ENCODE measurements at regions not wholly inside any gene's neighbourhood (a gene's known extent, or its start where the extent isn't known, plus 50 kb on each side); places are given as distances from the start of the nearest gene placed in this dataset.

DNA sequence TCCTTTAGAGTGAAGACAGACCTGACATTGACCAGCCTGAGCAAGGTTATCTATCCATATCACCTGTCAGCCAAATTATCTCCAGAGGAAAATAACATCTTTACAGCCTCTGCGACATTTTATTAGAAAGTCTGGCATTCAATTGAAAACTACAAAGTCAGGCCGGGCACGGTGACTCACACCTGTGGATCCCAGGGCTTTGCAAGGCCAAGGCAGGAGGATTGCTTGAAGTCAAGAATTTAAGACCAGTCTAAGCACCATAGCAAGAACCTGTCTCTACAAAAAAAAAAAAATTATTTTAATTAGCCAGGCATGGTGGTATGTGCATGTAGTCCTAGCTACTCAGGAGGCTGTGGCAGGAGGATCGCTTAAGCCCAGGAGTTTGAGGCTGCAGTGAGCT, 141.6 kb downstream of the RCN1 start:
- FAIRE-seq = no peak
- H3K9me3 ChIP-seq (ENCODE audit: control insufficient read depth in 2 of 2, insufficient read depth in 1 of 2, low read depth in 1 of 2, low read length in 1 of 2) = no peaks in the 10 kb centered on the region
- WGBS, 3 donors = 85 to 92% (median 86%) methylated on average over 4 of the region's 4 CpGs
- no peak for DNase-seq
- no peaks in the 10 kb centered on the region for H3K4me1 ChIP-seq (ENCODE audit: control insufficient read depth in 3 of 3, insufficient read depth in 2 of 3, low read depth in 1 of 3, low read length in 2 of 3)
- no peaks in the 10 kb centered on the region for H3K36me3 ChIP-seq (ENCODE audit: control insufficient read depth in 3 of 3, insufficient read depth in 2 of 3, low read depth in 1 of 3, low read length in 3 of 3)
- no peak overlapping the region for H3K4me3 ChIP-seq (ENCODE audit: low read depth in 1 of 3, low read length in 3 of 3)
- no peaks in the 10 kb centered on the region for H3K27me3 ChIP-seq (ENCODE audit: control insufficient read depth in 3 of 3, insufficient read depth in 3 of 3, low read length in 3 of 3)
- no peak overlapping the region for H3K27ac ChIP-seq (ENCODE audit: low read depth in 1 of 3, low read length in 2 of 3)

- Histone ChIP-seq H3K36me3 (ENCODE audit: control insufficient read depth in 3 of 3, insufficient read depth in 2 of 3, low read depth in 1 of 3, low read length in 3 of 3) (no peaks in the 10 kb centered on the region), H3K27ac (ENCODE audit: low read depth in 1 of 3, low read length in 2 of 3) (no peak overlapping the region), H3K27me3 (ENCODE audit: control insufficient read depth in 3 of 3, insufficient read depth in 3 of 3, low read length in 3 of 3) (no peaks in the 10 kb centered on the region), H3K9me3 (ENCODE audit: control insufficient read depth in 2 of 2, insufficient read depth in 1 of 2, low read depth in 1 of 2, low read length in 1 of 2) (no peaks in the 10 kb centered on the region), H3K4me3 (ENCODE audit: low read depth in 1 of 3, low read length in 3 of 3) (no peak overlapping the region), H3K4me1 (ENCODE audit: control insufficient read depth in 3 of 3, insufficient read depth in 2 of 3, low read depth in 1 of 3, low read length in 2 of 3) (no peaks in the 10 kb centered on the region)
- no peak for FAIRE-seq
- 76 to 88% (median 79%) methylated on average over 4 of the region's 4 CpGs for WGBS, 3 donors
- DNase-seq = no peak
Observed at GRCh38 chr11:32233276-32233675, 142.4 kb downstream of the RCN1 start.

DNA sequence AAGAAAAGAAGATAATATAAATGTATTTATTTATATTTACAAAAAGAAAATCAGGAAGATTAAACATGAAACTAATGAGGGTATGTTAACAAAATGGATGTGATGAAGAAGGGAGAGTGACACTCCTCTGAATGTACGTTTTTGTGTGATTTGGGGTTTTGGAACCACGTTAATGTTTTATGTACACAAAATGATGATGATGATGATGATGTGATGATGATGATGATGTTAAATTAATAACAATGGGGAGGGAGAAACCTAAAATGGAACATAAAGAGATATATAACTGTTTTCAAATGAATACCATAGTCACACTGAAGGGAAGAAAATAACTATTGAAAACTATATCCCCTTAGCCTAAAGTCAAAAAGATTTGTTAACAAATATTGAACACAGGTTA, 143.1 kb downstream of the RCN1 start:
- H3K4me1 ChIP-seq (ENCODE audit: control insufficient read depth in 3 of 3, insufficient read depth in 2 of 3, low read depth in 1 of 3, low read length in 2 of 3) = no peaks in the 10 kb centered on the region
- no peaks in the 10 kb centered on the region for H3K9me3 ChIP-seq (ENCODE audit: control insufficient read depth in 2 of 2, insufficient read depth in 1 of 2, low read depth in 1 of 2, low read length in 1 of 2)
- no peaks in the 10 kb centered on the region for H3K27me3 ChIP-seq (ENCODE audit: control insufficient read depth in 3 of 3, insufficient read depth in 3 of 3, low read length in 3 of 3)
- no peak overlapping the region for H3K4me3 ChIP-seq (ENCODE audit: low read depth in 1 of 3, low read length in 3 of 3)
- FAIRE-seq = no peak
- 0 to 22% (median 1%) methylated on average over 2 of the region's 2 CpGs for WGBS, 3 donors
- no peaks in the 10 kb centered on the region for H3K36me3 ChIP-seq (ENCODE audit: control insufficient read depth in 3 of 3, insufficient read depth in 2 of 3, low read depth in 1 of 3, low read length in 3 of 3)
- H3K27ac ChIP-seq (ENCODE audit: low read depth in 1 of 3, low read length in 2 of 3) = no peak overlapping the region
- DNase-seq = no peak

GRCh38 chr11:32244453-32244852, 153.6 kb downstream of the RCN1 start:
- Histone ChIP-seq H3K4me1 (ENCODE audit: control insufficient read depth in 3 of 3, insufficient read depth in 2 of 3, low read depth in 1 of 3, low read length in 2 of 3) (no peaks in the 10 kb centered on the region), H3K27ac (ENCODE audit: low read depth in 1 of 3, low read length in 2 of 3) (no peak overlapping the region), H3K36me3 (ENCODE audit: control insufficient read depth in 3 of 3, insufficient read depth in 2 of 3, low read depth in 1 of 3, low read length in 3 of 3) (no peaks in the 10 kb centered on the region), H3K27me3 (ENCODE audit: control insufficient read depth in 3 of 3, insufficient read depth in 3 of 3, low read length in 3 of 3) (no peaks in the 10 kb centered on the region), H3K4me3 (ENCODE audit: low read depth in 1 of 3, low read length in 3 of 3) (no peak overlapping the region), H3K9me3 (ENCODE audit: control insufficient read depth in 2 of 2, insufficient read depth in 1 of 2, low read depth in 1 of 2, low read length in 1 of 2) (no peaks in the 10 kb centered on the region)
- FAIRE-seq = no peak
- DNase-seq = no peak

- FAIRE-seq = no peak
Observed at GRCh38 chr11:32253706-32254105, 162.8 kb downstream of the RCN1 start.

GRCh38 chr11:32255841-32256240, 165.0 kb downstream of the RCN1 start:
- no peaks in the 10 kb centered on the region for H3K36me3 ChIP-seq (ENCODE audit: control insufficient read depth in 3 of 3, insufficient read depth in 2 of 3, low read depth in 1 of 3, low read length in 3 of 3)
- H3K9me3 ChIP-seq (ENCODE audit: control insufficient read depth in 2 of 2, insufficient read depth in 1 of 2, low read depth in 1 of 2, low read length in 1 of 2) = no peaks in the 10 kb centered on the region
- H3K27me3 ChIP-seq (ENCODE audit: control insufficient read depth in 3 of 3, insufficient read depth in 3 of 3, low read length in 3 of 3) = peaks cover 0 to 3% (median 2%) of the 10 kb centered on the region in 3 donors
- H3K4me3 ChIP-seq (ENCODE audit: low read depth in 1 of 3, low read length in 3 of 3) = no peak overlapping the region
- H3K27ac ChIP-seq (ENCODE audit: low read depth in 1 of 3, low read length in 2 of 3) = no peak overlapping the region
- no peaks in the 10 kb centered on the region for H3K4me1 ChIP-seq (ENCODE audit: control insufficient read depth in 3 of 3, insufficient read depth in 2 of 3, low read depth in 1 of 3, low read length in 2 of 3)
- 53 to 86% (median 63%) methylated on average over 8 of the region's 8 CpGs for WGBS, 3 donors
- FAIRE-seq (no peak), DNase-seq (peak in 1 of 2 donors; percentile 26)

More at GRCh38 chr11:32253706-32254105, 162.8 kb downstream of the RCN1 start:
- H3K27me3 ChIP-seq (ENCODE audit: control insufficient read depth in 3 of 3, insufficient read depth in 3 of 3, low read length in 3 of 3) = peaks cover 0 to 3% (median 2%) of the 10 kb centered on the region in 3 donors
- no peak for DNase-seq
- H3K27ac ChIP-seq (ENCODE audit: low read depth in 1 of 3, low read length in 2 of 3) = no peak overlapping the region
- WGBS, 3 donors = 68 to 73% (median 72%) methylated on average over 3 of the region's 3 CpGs
- no peaks in the 10 kb centered on the region for H3K4me1 ChIP-seq (ENCODE audit: control insufficient read depth in 3 of 3, insufficient read depth in 2 of 3, low read depth in 1 of 3, low read length in 2 of 3)
- H3K9me3 ChIP-seq (ENCODE audit: control insufficient read depth in 2 of 2, insufficient read depth in 1 of 2, low read depth in 1 of 2, low read length in 1 of 2) = no peaks in the 10 kb centered on the region
- H3K36me3 ChIP-seq (ENCODE audit: control insufficient read depth in 3 of 3, insufficient read depth in 2 of 3, low read depth in 1 of 3, low read length in 3 of 3) = no peaks in the 10 kb centered on the region
- H3K4me3 ChIP-seq (ENCODE audit: low read depth in 1 of 3, low read length in 3 of 3) = no peak overlapping the region

DNA sequence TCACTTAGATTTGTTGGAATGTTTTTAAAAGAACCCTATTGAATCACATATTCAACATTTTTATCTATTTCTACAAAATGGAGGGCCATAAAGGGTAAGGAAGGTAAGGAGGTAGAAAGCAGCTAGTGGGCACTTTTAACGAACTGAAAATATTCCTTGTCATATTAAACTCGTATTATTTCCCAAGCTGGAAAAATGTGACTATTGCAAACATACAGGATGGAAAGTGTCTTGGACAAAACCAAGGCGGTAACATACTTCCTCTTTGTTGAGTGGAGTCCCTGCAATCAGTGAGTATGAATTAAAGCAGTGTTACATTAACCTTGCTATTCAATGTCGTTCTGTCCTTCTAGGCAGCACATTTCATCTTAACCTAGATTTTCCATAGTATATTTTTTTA, 165.6 kb downstream of the RCN1 start:
- Histone ChIP-seq H3K36me3 (ENCODE audit: control insufficient read depth in 3 of 3, insufficient read depth in 2 of 3, low read depth in 1 of 3, low read length in 3 of 3) (no peaks in the 10 kb centered on the region), H3K27me3 (ENCODE audit: control insufficient read depth in 3 of 3, insufficient read depth in 3 of 3, low read length in 3 of 3) (peaks cover 0 to 3% (median 2%) of the 10 kb centered on the region in 3 donors), H3K9me3 (ENCODE audit: control insufficient read depth in 2 of 2, insufficient read depth in 1 of 2, low read depth in 1 of 2, low read length in 1 of 2) (no peaks in the 10 kb centered on the region), H3K4me3 (ENCODE audit: low read depth in 1 of 3, low read length in 3 of 3) (no peak overlapping the region), H3K27ac (ENCODE audit: low read depth in 1 of 3, low read length in 2 of 3) (no peak overlapping the region), H3K4me1 (ENCODE audit: control insufficient read depth in 3 of 3, insufficient read depth in 2 of 3, low read depth in 1 of 3, low read length in 2 of 3) (no peaks in the 10 kb centered on the region)
- WGBS, 3 donors = 65 to 76% (median 72%) methylated on average over 4 of the region's 4 CpGs
- FAIRE-seq (no peak), DNase-seq (no peak)

DNA sequence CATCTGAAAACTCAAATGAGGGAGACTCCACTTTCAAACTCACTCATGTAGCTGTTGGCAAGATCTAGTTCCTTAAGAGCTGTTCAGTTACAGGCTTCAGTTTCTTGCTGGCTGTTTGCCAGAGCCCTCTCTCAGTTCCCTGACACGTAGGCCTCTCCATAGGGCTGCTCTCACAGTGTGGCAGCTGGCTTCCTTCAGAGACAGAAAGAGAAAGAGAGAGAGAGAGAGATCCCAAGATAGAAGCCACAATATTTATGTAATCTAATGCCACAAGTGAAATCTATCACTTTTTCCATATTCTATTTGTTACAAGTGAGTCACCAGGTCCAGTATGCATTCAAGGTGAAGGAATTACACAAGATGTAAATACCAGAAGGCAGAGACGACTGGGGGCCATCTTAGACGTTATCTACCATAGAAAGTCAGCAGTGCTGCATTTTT, 168.8 kb downstream of the RCN1 start:
- Histone ChIP-seq H3K27ac (ENCODE audit: low read depth in 1 of 3, low read length in 2 of 3) (no peak overlapping the region), H3K36me3 (ENCODE audit: control insufficient read depth in 3 of 3, insufficient read depth in 2 of 3, low read depth in 1 of 3, low read length in 3 of 3) (no peaks in the 10 kb centered on the region), H3K9me3 (ENCODE audit: control insufficient read depth in 2 of 2, insufficient read depth in 1 of 2, low read depth in 1 of 2, low read length in 1 of 2) (no peaks in the 10 kb centered on the region), H3K27me3 (ENCODE audit: control insufficient read depth in 3 of 3, insufficient read depth in 3 of 3, low read length in 3 of 3) (peaks cover 0 to 3% (median 2%) of the 10 kb centered on the region in 3 donors), H3K4me1 (ENCODE audit: control insufficient read depth in 3 of 3, insufficient read depth in 2 of 3, low read depth in 1 of 3, low read length in 2 of 3) (no peaks in the 10 kb centered on the region), H3K4me3 (ENCODE audit: low read depth in 1 of 3, low read length in 3 of 3) (no peak overlapping the region)
- WGBS, 3 donors = 33 to 37% (median 33%) methylated on average over 3 of the region's 3 CpGs
- no peak for FAIRE-seq
- DNase-seq = peak; percentile 7 to 37

DNA sequence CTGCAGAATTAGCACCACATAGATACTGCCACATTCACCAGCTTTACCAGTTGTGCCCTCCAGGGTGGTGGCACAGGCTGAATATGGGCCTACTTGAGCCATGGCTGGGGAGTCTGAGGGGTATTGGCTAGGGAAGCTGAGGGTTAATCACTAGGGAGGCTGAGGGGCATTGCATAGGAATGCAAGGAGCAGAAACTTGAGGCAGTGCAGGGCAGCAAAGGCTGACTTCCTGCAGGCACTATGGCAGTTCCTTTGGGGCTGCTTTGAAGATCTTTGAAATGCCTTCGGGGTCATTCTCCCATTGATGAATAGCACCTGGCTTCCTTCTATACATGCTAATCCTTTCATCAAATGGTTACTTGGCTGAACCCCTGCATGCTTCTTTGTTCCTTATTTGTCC, 171.5 kb downstream of the RCN1 start:
- WGBS, 3 donors = 48 to 70% (median 67%) methylated on average over 1 of the region's 1 CpG
- H3K27ac ChIP-seq (ENCODE audit: low read depth in 1 of 3, low read length in 2 of 3) = no peak overlapping the region
- no peaks in the 10 kb centered on the region for H3K9me3 ChIP-seq (ENCODE audit: control insufficient read depth in 2 of 2, insufficient read depth in 1 of 2, low read depth in 1 of 2, low read length in 1 of 2)
- FAIRE-seq (no peak), DNase-seq (no peak)
- no peaks in the 10 kb centered on the region for H3K4me1 ChIP-seq (ENCODE audit: control insufficient read depth in 3 of 3, insufficient read depth in 2 of 3, low read depth in 1 of 3, low read length in 2 of 3)
- no peaks in the 10 kb centered on the region for H3K27me3 ChIP-seq (ENCODE audit: control insufficient read depth in 3 of 3, insufficient read depth in 3 of 3, low read length in 3 of 3)
- no peak overlapping the region for H3K4me3 ChIP-seq (ENCODE audit: low read depth in 1 of 3, low read length in 3 of 3)
- H3K36me3 ChIP-seq (ENCODE audit: control insufficient read depth in 3 of 3, insufficient read depth in 2 of 3, low read depth in 1 of 3, low read length in 3 of 3) = no peaks in the 10 kb centered on the region
